ENCODE measurements at regions not wholly inside any gene's neighbourhood (a gene's known extent, or its start where the extent isn't known, plus 50 kb on each side); places are given as distances from the start of the nearest gene placed in this dataset.

GRCh38 chr17:79356839-79357447 lies 253.9 kb downstream of the RBFOX3 start:
- TF ChIP-seq CTCF (IDR thresholded peaks at IDR 0.05) (no peak), POLR2AphosphoS5 (IDR thresholded peaks at IDR 0.05) (no peak), POLR2A (IDR thresholded peaks at IDR 0.05) (no peak), EP300 (IDR thresholded peaks at IDR 0.05) (no peak)
